Gastrocnemius medialis (tissue), 4 donors: ENCODE measurements at regions not wholly inside any gene's neighbourhood (a gene's known extent, or its start where the extent isn't known, plus 50 kb on each side); places are given as distances from the start of the nearest gene placed in this dataset.

Experiments
- ATAC-seq, 2 donors: fragments of 150-250 bp; one replicate each; pipeline ENCODE4 v1.9.1; 2016
- DNase-seq, 2 donors: peaks; one replicate each; pipeline ENCODE4 v3.0.0-alpha.2; 2019
- H3K27ac ChIP-seq, 4 donors: fragments of 200-600 bp; sonication (generic); 1 replicate in 1 of 4; 2 replicates in 3 of 4; pipeline ENCODE4 v1.5.1; 2016 to 2018; ENCODE audit warnings: mild to moderate bottlenecking in 2 of 4, moderate library complexity in 1 of 4
- H3K27me3 ChIP-seq, 3 donors: fragments of 200-600 bp; sonication (generic) in 2 of 3; 1 replicate in 1 of 3; 2 replicates in 2 of 3; pipeline versions ENCODE4 v1.5.1 to v1.6.0; 2016 to 2019; ENCODE audit warnings: mild to moderate bottlenecking in 1 of 3, moderate library complexity in 1 of 3
- H3K36me3 ChIP-seq, 2 donors: fragments of 200-600 bp; sonication (generic) in 1 of 2; one replicate each; pipeline ENCODE4 v1.5.1; 2017 to 2018
- H3K4me1 ChIP-seq, 2 donors: fragments of 200-600 bp; sonication (generic) in 1 of 2; one replicate each; pipeline ENCODE4 v1.5.1; 2016 to 2017; ENCODE audit warnings: mild to moderate bottlenecking in 2 of 2
- H3K4me3 ChIP-seq, 4 donors: fragments of 200-600 bp; sonication (generic) in 3 of 4; 1 replicate in 1 of 4; 2 replicates in 3 of 4; pipeline ENCODE4 v1.5.1; 2016 to 2019; ENCODE audit warnings: mild to moderate bottlenecking in 2 of 4
- H3K9me3 ChIP-seq, 3 donors: fragments of 200-600 bp; sonication (generic) in 2 of 3; 1 replicate in 1 of 3; 2 replicates in 2 of 3; pipeline ENCODE4 v1.5.1; 2016 to 2019
- POLR2A ChIP-seq, 2 donors: fragments of 450-650 bp; IDR thresholded peaks; one replicate each; pipeline ENCODE4 v1.6.1; 2017; ENCODE audit warnings: antibody characterized with exemption in 2 of 2, mild to moderate bottlenecking in 2 of 2, moderate library complexity in 2 of 2
- in situ Hi-C, 4 donors: fragments of 200-750 bp; cut with MboI; loops; one replicate each; pipeline versions ENCODE4 v1.15.0 to v1.8.0; 2017; ENCODE audit warnings: low sequenced_read_pairs in 4 of 4
- intact Hi-C: fragments of 100-400 bp; cut with DNase I; formaldehyde crosslinking; loops from one replicate; pipeline ENCODE4 v1.15.1; 2023; ENCODE audit warnings: low total_unique reads
- TF ChIP-seq, protein P1 (sequence below), 5 experiments: fragments of 450-650 bp in 3 of 5; fragments of 200-600 bp in 2 of 5; sonication (generic) in 2 of 5; IDR thresholded peaks in 4 of 5; conservative IDR thresholded peaks in 1 of 5; 1 replicate in 4 of 5; 2 replicates in 1 of 5; pipeline ENCODE4 v1.5.1; 2016 to 2019; ENCODE audit warnings: antibody characterized with exemption in 5 of 5, mild to moderate bottlenecking in 3 of 5, moderate library complexity in 3 of 5

DNA sequence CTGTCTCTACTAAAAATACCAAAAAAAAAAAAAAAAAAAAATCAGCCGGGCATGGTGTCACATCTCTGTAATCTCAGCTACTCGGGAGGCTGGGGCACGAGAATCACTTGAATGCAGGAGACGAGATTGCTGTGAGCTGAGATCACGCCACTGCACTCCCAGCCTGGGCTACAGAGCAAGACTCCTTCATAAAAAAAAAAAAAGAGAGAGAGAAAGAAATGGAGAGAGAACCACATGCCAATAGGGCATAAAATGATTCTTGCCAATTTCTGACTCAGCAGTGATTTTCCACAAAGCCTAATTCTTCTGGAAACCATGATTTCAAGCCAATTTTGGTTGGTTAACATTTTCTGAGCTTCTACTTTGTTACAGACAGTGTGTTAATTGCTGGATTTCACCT lies 250.4 kb upstream of the SEL1L start:
- intact Hi-C loops, result no loop called here
- Histone ChIP-seq H3K4me3 (no peak overlapping the region), H3K4me1 (no peaks in the 10 kb centered on the region), H3K27ac (no peak overlapping the region), H3K27me3 (no peaks in the 10 kb centered on the region), H3K9me3 (no peaks in the 10 kb centered on the region), H3K36me3 (no peaks in the 10 kb centered on the region)
- DNase-seq (no peak), ATAC-seq (no peak)
- TF ChIP-seq POLR2A (IDR thresholded peaks at IDR 0.05), result no peak
- TF ChIP-seq, protein P1, sequence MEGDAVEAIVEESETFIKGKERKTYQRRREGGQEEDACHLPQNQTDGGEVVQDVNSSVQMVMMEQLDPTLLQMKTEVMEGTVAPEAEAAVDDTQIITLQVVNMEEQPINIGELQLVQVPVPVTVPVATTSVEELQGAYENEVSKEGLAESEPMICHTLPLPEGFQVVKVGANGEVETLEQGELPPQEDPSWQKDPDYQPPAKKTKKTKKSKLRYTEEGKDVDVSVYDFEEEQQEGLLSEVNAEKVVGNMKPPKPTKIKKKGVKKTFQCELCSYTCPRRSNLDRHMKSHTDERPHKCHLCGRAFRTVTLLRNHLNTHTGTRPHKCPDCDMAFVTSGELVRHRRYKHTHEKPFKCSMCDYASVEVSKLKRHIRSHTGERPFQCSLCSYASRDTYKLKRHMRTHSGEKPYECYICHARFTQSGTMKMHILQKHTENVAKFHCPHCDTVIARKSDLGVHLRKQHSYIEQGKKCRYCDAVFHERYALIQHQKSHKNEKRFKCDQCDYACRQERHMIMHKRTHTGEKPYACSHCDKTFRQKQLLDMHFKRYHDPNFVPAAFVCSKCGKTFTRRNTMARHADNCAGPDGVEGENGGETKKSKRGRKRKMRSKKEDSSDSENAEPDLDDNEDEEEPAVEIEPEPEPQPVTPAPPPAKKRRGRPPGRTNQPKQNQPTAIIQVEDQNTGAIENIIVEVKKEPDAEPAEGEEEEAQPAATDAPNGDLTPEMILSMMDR (IDR thresholded peaks at IDR 0.05 in 4 of 5, conservative IDR thresholded peaks at IDR 0.05 in 1 of 5), result no peak
- in situ Hi-C loops, result no loop called here

DNA sequence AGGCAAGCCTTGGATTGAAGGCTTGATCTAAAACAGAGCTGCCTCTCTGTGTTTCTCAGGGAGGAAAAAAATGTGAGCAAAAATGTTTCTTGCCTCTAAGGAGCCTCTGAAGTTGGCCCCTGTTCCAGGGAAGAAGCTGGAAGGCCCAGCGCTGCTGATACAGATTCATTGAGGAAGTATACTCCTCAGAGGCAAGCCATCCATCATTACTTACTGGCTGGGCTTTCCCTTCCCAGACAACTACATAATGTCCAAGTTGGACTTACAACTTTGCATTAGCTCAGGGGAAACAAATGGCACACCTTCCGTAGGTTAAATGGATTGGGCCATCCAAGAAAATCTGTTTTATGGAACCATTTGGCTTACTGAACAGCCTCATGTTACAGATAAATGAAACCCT lies 263.7 kb upstream of the SEL1L start:
- H3K36me3 ChIP-seq, result no peaks in the 10 kb centered on the region
- H3K4me1 ChIP-seq, result no peaks in the 10 kb centered on the region
- no peak overlapping the region for H3K27ac ChIP-seq
- no peaks in the 10 kb centered on the region for H3K27me3 ChIP-seq
- H3K9me3 ChIP-seq, result no peaks in the 10 kb centered on the region
- TF ChIP-seq POLR2A (IDR thresholded peaks at IDR 0.05), result no peak
- TF ChIP-seq, protein P1 (IDR thresholded peaks at IDR 0.05 in 4 of 5, conservative IDR thresholded peaks at IDR 0.05 in 1 of 5), result no peak
- ATAC-seq (no peak), DNase-seq (no peak)
- intact Hi-C loops (no loop called here), in situ Hi-C loops (no loop called here)
- H3K4me3 ChIP-seq, result no peak overlapping the region

DNA sequence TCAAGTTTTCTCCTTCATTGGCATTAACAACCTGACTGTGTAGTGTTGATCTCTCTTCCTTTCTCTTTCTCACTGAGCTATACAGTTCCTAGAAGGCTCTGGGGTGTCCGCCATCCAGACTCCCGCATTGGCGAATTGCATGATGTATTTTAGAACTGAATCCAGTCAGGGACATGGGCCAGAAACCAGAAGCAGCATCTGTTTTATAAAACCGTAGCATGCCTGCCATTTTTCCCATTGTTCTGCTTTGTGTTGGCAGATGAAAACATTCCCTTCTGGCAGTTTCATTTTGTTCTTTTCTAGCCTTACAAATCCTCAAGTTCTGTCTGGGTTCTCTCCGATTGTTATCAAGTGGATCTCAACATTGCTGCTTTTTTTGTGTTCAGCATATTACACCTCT lies 268.3 kb upstream of the SEL1L start:
- DNase-seq (no peak), ATAC-seq (no peak)
- no peak for TF ChIP-seq POLR2A (IDR thresholded peaks at IDR 0.05)
- TF ChIP-seq, protein P1 (IDR thresholded peaks at IDR 0.05 in 4 of 5, conservative IDR thresholded peaks at IDR 0.05 in 1 of 5), result no peak
- H3K36me3 ChIP-seq, result no peaks in the 10 kb centered on the region
- H3K27ac ChIP-seq, result no peak overlapping the region
- in situ Hi-C loops, result no loop called here
- H3K27me3 ChIP-seq, result no peaks in the 10 kb centered on the region
- H3K4me1 ChIP-seq, result no peaks in the 10 kb centered on the region
- intact Hi-C loops, result no loop called here
- no peak overlapping the region for H3K4me3 ChIP-seq
- no peaks in the 10 kb centered on the region for H3K9me3 ChIP-seq

DNA sequence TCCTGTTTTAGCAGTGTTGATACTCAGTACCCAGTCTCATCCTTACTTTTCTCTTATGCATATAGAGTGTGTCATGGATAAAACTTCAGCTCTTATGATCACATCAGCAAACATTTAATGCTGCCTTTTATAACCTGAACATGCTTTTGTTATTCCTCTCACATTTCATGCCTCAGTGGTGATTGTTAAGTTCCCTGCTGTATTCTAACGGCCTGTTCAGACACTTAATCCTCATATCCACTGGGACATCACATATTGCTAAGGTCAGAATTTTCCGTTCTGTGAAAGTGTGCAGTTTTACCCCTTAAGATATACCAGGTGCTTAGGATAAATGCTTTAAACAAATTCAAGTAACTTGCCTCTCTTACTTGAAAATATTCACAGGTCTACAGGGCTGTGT lies 268.7 kb upstream of the SEL1L start:
- intact Hi-C loops (no loop called here), in situ Hi-C loops (no loop called here)
- H3K27me3 ChIP-seq, result no peaks in the 10 kb centered on the region
- H3K4me1 ChIP-seq, result no peaks in the 10 kb centered on the region
- no peak overlapping the region for H3K27ac ChIP-seq
- TF ChIP-seq POLR2A (IDR thresholded peaks at IDR 0.05), result no peak
- TF ChIP-seq, protein P1 (IDR thresholded peaks at IDR 0.05 in 4 of 5, conservative IDR thresholded peaks at IDR 0.05 in 1 of 5), result no peak
- H3K9me3 ChIP-seq, result no peaks in the 10 kb centered on the region
- DNase-seq, result no peak
- H3K4me3 ChIP-seq, result no peak overlapping the region
- no peak for ATAC-seq
- H3K36me3 ChIP-seq, result no peaks in the 10 kb centered on the region

DNA sequence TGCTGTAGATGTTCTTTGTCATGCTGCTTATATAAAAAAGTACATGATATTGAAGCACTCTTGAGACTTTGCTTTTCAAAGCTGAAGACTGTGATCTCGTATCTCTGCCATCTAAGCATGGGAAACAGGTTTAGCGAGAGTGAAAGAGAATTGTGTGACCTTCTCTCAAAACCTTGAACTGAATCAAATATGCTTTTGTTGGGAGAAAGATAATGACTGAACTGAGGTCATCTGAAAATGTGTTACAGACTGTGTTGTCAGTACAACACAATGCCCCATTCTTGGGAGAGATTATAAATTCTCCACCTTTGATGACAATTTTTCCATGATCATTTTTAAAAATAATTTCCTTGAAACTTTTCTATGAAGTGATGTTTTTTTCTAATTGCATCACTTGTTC lies 272.1 kb upstream of the SEL1L start:
- in situ Hi-C loops, result no loop called here
- ATAC-seq, result no peak
- no peak for DNase-seq

More for the DNA sequence above, 272.1 kb upstream of the SEL1L start:
- TF ChIP-seq, protein P1 (IDR thresholded peaks at IDR 0.05 in 4 of 5, conservative IDR thresholded peaks at IDR 0.05 in 1 of 5), result no peak
- no peak for TF ChIP-seq POLR2A (IDR thresholded peaks at IDR 0.05)
- H3K9me3 ChIP-seq, result no peaks in the 10 kb centered on the region
- H3K4me3 ChIP-seq, result no peak overlapping the region
- intact Hi-C loops, result no loop called here
- no peaks in the 10 kb centered on the region for H3K4me1 ChIP-seq
- no peaks in the 10 kb centered on the region for H3K36me3 ChIP-seq
- no peaks in the 10 kb centered on the region for H3K27me3 ChIP-seq
- no peak overlapping the region for H3K27ac ChIP-seq
